Gastrocnemius medialis (tissue), 4 donors: ENCODE measurements at regions not wholly inside any gene's neighbourhood (a gene's known extent, or its start where the extent isn't known, plus 50 kb on each side); places are given as distances from the start of the nearest gene placed in this dataset.

Experiments used
- POLR2A ChIP-seq, 2 donors: fragments of 450-650 bp; IDR thresholded peaks; one replicate each; pipeline ENCODE4 v1.6.1; 2017; ENCODE audit warnings: antibody characterized with exemption in 2 of 2, mild to moderate bottlenecking in 2 of 2, moderate library complexity in 2 of 2
- TF ChIP-seq, protein P1 (sequence below), 5 experiments: fragments of 450-650 bp in 3 of 5; fragments of 200-600 bp in 2 of 5; sonication (generic) in 2 of 5; IDR thresholded peaks in 4 of 5; conservative IDR thresholded peaks in 1 of 5; 1 replicate in 4 of 5; 2 replicates in 1 of 5; pipeline ENCODE4 v1.5.1; 2016 to 2019; ENCODE audit warnings: antibody characterized with exemption in 5 of 5, mild to moderate bottlenecking in 3 of 5, moderate library complexity in 3 of 5

GRCh38 chr7:12158334-12159060 lies 52.6 kb upstream of the TMEM106B start:
- TF ChIP-seq, protein P1, sequence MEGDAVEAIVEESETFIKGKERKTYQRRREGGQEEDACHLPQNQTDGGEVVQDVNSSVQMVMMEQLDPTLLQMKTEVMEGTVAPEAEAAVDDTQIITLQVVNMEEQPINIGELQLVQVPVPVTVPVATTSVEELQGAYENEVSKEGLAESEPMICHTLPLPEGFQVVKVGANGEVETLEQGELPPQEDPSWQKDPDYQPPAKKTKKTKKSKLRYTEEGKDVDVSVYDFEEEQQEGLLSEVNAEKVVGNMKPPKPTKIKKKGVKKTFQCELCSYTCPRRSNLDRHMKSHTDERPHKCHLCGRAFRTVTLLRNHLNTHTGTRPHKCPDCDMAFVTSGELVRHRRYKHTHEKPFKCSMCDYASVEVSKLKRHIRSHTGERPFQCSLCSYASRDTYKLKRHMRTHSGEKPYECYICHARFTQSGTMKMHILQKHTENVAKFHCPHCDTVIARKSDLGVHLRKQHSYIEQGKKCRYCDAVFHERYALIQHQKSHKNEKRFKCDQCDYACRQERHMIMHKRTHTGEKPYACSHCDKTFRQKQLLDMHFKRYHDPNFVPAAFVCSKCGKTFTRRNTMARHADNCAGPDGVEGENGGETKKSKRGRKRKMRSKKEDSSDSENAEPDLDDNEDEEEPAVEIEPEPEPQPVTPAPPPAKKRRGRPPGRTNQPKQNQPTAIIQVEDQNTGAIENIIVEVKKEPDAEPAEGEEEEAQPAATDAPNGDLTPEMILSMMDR (IDR thresholded peaks at IDR 0.05 in 4 of 5, conservative IDR thresholded peaks at IDR 0.05 in 1 of 5): no peak
- TF ChIP-seq POLR2A (IDR thresholded peaks at IDR 0.05): no peak
